ENCODE measurements at regions not wholly inside any gene's neighbourhood (a gene's known extent, or its start where the extent isn't known, plus 50 kb on each side); places are given as distances from the start of the nearest gene placed in this dataset.

DNA sequence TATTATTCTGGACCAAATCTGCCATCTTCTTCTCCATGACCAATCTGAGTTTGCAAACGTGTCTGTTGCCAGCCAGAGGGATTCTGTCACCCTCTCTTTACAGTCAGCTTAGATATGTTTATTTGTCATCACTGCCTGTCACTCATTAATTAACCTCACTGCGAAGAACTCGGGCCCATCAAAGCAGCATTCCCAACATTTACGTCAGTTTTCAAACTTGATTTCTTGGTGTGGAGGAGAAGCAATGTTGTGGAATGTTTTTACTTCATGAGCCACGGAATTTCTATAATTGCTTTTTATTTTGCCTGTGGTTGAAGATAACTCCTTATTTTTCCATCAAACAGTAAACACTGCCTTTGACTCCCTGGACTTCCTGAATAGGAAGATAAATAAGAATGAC lies 91.8 kb upstream of the CNKSR3 start:
- TF ChIP-seq YY1 (IDR thresholded peaks at IDR 0.05; ENCODE audit: low read depth) (no peak), EP300 (IDR thresholded peaks at IDR 0.05; ENCODE audit: borderline replicate concordance in 1 of 2, low read depth in 1 of 2, low read length in 1 of 2) (no peak)
